Liver (tissue), 8 donors: ENCODE measurements at regions not wholly inside any gene's neighbourhood (a gene's known extent, or its start where the extent isn't known, plus 50 kb on each side); places are given as distances from the start of the nearest gene placed in this dataset.
"Not testable (repeated sequence)": the region's sequence is repeated elsewhere in the genome, so short reads cannot be mapped to it uniquely, and the experiment has no call there.

Source experiments
- DNase-seq: peaks from one replicate; pipeline ENCODE4 v3.0.0-alpha.2; 2017; ENCODE audit warnings: low spot score
- H3K27ac ChIP-seq, 2 donors: one replicate each; pipeline ENCODE4 v1.7.0; 2013; ENCODE audit warnings: inconsistent platforms in 2 of 2, low read length in 2 of 2, control low read depth in 1 of 2, low read depth in 1 of 2, mild to moderate bottlenecking in 1 of 2
- H3K27me3 ChIP-seq, 4 donors: one replicate each; pipeline versions ENCODE4 v1.6.1 to v1.7.0; 2013; ENCODE audit warnings: low read length in 3 of 4, inconsistent platforms in 1 of 4, mild to moderate bottlenecking in 1 of 4, moderate library complexity in 1 of 4; ENCODE audit not compliant: control insufficient read depth in 4 of 4, insufficient read depth in 4 of 4
- H3K36me3 ChIP-seq, 4 donors: one replicate each; pipeline versions ENCODE4 v1.6.1 to v1.7.0; 2013; ENCODE audit warnings: low read length in 3 of 4, mild to moderate bottlenecking in 3 of 4, low read depth in 1 of 4, moderate library complexity in 1 of 4; ENCODE audit not compliant: control insufficient read depth in 4 of 4, insufficient read depth in 3 of 4
- H3K4me1 ChIP-seq, 4 donors: one replicate each; pipeline versions ENCODE4 v1.6.1 to v1.7.0; 2013; ENCODE audit warnings: low read length in 3 of 4, mild to moderate bottlenecking in 3 of 4, moderate library complexity in 1 of 4; ENCODE audit not compliant: control insufficient read depth in 4 of 4, insufficient read depth in 4 of 4
- H3K4me3 ChIP-seq, 3 donors: one replicate each; pipeline versions ENCODE4 v1.6.1 to v1.7.0; 2013; ENCODE audit warnings: low read length in 3 of 3, control low read depth in 1 of 3, low read depth in 1 of 3, mild to moderate bottlenecking in 1 of 3
- H3K9ac ChIP-seq, 2 donors: one replicate each; pipeline ENCODE4 v1.7.0; 2013; ENCODE audit warnings: low read length in 2 of 2, mild to moderate bottlenecking in 2 of 2, moderate library complexity in 2 of 2, control low read depth in 1 of 2, low read depth in 1 of 2
- H3K9me3 ChIP-seq, 4 donors: one replicate each; pipeline versions ENCODE4 v1.6.1 to v1.7.0; 2013; ENCODE audit warnings: low read length in 3 of 4; ENCODE audit not compliant: control insufficient read depth in 4 of 4
- CTCF ChIP-seq: fragments of 150-350 bp; IDR thresholded peaks from 2 replicates; pipeline ENCODE4 v1.5.1; 2017; ENCODE audit warnings: improper control_type of control experiment, low read depth, low read length; ENCODE audit not compliant: missing input control
- EGR1 ChIP-seq, 2 donors: IDR thresholded peaks; 2 replicates each; pipeline ENCODE4 v1.6.1; 2016 to 2018; ENCODE audit warnings: antibody characterized with exemption in 2 of 2, low read depth in 2 of 2
- FOXA1 ChIP-seq: IDR thresholded peaks from 2 replicates; pipeline ENCODE4 v1.6.1; 2016; ENCODE audit warnings: antibody characterized with exemption
- FOXA2 ChIP-seq: IDR thresholded peaks from 2 replicates; pipeline ENCODE4 v1.6.1; 2016; ENCODE audit warnings: antibody characterized with exemption
- GABPA ChIP-seq, 2 donors: IDR thresholded peaks in 1 of 2; conservative IDR thresholded peaks in 1 of 2; 2 replicates each; pipeline ENCODE4 v1.6.1; 2016; ENCODE audit warnings: antibody characterized with exemption in 2 of 2, mild to moderate bottlenecking in 1 of 2, moderate library complexity in 1 of 2
- JUND ChIP-seq, 2 donors: IDR thresholded peaks; 2 replicates each; pipeline ENCODE4 v1.6.1; 2016; ENCODE audit warnings: antibody characterized with exemption in 2 of 2
- MAX ChIP-seq: IDR thresholded peaks from 2 replicates; pipeline ENCODE4 v1.6.1; 2016; ENCODE audit warnings: antibody characterized with exemption
- NR2F2 ChIP-seq: IDR thresholded peaks from 2 replicates; pipeline ENCODE4 v1.6.1; 2016; ENCODE audit warnings: antibody characterized with exemption
- RAD21 ChIP-seq, 2 donors: IDR thresholded peaks; 2 replicates each; pipeline ENCODE4 v1.6.1; 2016; ENCODE audit warnings: antibody characterized with exemption in 2 of 2, mild to moderate bottlenecking in 2 of 2
- REST ChIP-seq: IDR thresholded peaks from 2 replicates; pipeline ENCODE4 v1.6.1; 2016; ENCODE audit warnings: antibody characterized with exemption, mild to moderate bottlenecking
- RXRA ChIP-seq, 2 donors: IDR thresholded peaks; 2 replicates each; pipeline ENCODE4 v1.6.1; 2017 to 2018; ENCODE audit warnings: antibody characterized with exemption in 2 of 2, mild to moderate bottlenecking in 1 of 2
- YY1 ChIP-seq: IDR thresholded peaks from 2 replicates; pipeline ENCODE4 v1.6.1; 2016; ENCODE audit warnings: antibody characterized with exemption, mild to moderate bottlenecking
- WGBS: extraction: QIAGEN DNeasy Blood & Tissue Kit; methylation state at CpG from one replicate; pipeline ENCODE4 v1.1.7; 2013; 5-methylcytosine and 5-hydroxymethylcytosine counted together
- TF ChIP-seq, protein P1 (sequence below): IDR thresholded peaks from 2 replicates; pipeline ENCODE4 v1.6.1; 2016; ENCODE audit warnings: antibody characterized with exemption
- donor health status: healthy.
- donor health status: healthy.
- donor health status: healthy.
- donor health status: healthy.
- donor health status: healthy.

GRCh38 chr5:10886497-10886896, 125.5 kb upstream of the DAP start:
- Histone ChIP-seq H3K9me3 (peaks cover 0 to 4% (median 0%) of the 10 kb centered on the region in 4 donors), H3K27ac (no peak overlapping the region), H3K4me1 (no peaks in the 10 kb centered on the region), H3K27me3 (no peaks in the 10 kb centered on the region), H3K36me3 (no peaks in the 10 kb centered on the region), H3K9ac (no peak overlapping the region), H3K4me3 (no peak overlapping the region)
- TF ChIP-seq FOXA1 (no peak), RXRA (IDR thresholded peaks at IDR 0.05) (no peak), NR2F2 (no peak), YY1 (no peak), CTCF (no peak), FOXA2 (no peak)
- TF ChIP-seq, protein P1, sequence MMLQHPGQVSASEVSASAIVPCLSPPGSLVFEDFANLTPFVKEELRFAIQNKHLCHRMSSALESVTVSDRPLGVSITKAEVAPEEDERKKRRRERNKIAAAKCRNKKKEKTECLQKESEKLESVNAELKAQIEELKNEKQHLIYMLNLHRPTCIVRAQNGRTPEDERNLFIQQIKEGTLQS: no peak
- no peak for DNase-seq
- 93% methylated on average over 2 of the region's 2 CpGs for WGBS

- WGBS: 83% methylated on average over 6 of the region's 6 CpGs
- no peak overlapping the region for H3K27ac ChIP-seq
- no peaks in the 10 kb centered on the region for H3K4me1 ChIP-seq
- no peak overlapping the region for H3K9ac ChIP-seq
- H3K4me3 ChIP-seq: no peak overlapping the region
- TF ChIP-seq FOXA1 (no peak), RXRA (IDR thresholded peaks at IDR 0.05) (no peak), FOXA2 (no peak), NR2F2 (no peak), EGR1 (IDR thresholded peaks at IDR 0.05; ENCODE audit: low read depth in 2 of 2) (no peak), JUND (IDR thresholded peaks at IDR 0.05) (no peak), YY1 (no peak), RAD21 (IDR thresholded peaks at IDR 0.05) (no peak), REST (no peak), MAX (no peak), GABPA (IDR thresholded peaks at IDR 0.05 in 1 of 2, conservative IDR thresholded peaks at IDR 0.05 in 1 of 2) (no peak)
- H3K36me3 ChIP-seq: no peaks in the 10 kb centered on the region
- no peak for DNase-seq
- peaks cover 0 to 2% (median 0%) of the 10 kb centered on the region in 4 donors for H3K27me3 ChIP-seq
- no peaks in the 10 kb centered on the region for H3K9me3 ChIP-seq
Observed at GRCh38 chr5:10885026-10885425, 124.0 kb upstream of the DAP start.

GRCh38 chr5:10883945-10884344, 122.9 kb upstream of the DAP start:
- H3K9ac ChIP-seq, H3K9me3 ChIP-seq, H3K4me1 ChIP-seq, H3K36me3 ChIP-seq, H3K27me3 ChIP-seq, DNase-seq, H3K27ac ChIP-seq, H3K4me3 ChIP-seq: not testable (repeated sequence)
- whole genome bisulfite sequencing: 77% methylated on average over 2 of the region's 2 CpGs
